ENCODE measurements at regions not wholly inside any gene's neighbourhood (a gene's known extent, or its start where the extent isn't known, plus 50 kb on each side); places are given as distances from the start of the nearest gene placed in this dataset.

DNA sequence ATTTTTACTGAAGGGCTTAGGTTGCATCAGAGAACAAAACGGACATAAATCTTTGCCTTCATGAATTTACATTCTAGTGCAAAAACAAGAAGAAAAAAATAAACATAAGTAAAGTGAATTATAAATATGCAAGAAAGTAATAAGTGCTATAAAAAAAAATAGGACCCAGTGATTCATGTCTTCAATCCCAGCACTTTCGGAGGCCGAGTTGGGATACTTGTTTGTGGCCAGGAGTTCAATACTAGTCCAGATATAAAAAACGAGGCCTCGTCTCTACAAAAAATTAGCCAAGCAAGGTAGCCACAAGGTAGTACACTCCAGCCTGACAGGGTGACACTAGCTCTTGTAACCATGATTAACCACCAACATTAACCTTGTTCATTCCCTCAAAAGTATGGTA, 193.5 kb downstream of the SIM1 start:
- no peaks in the 10 kb centered on the region for H3K4me1 ChIP-seq (ENCODE audit: control insufficient read depth in 2 of 2, insufficient read depth in 2 of 2, low read length in 2 of 2)
- H3K36me3 ChIP-seq (ENCODE audit: control insufficient read depth in 2 of 2, insufficient read depth in 2 of 2, low read length in 2 of 2) = no peaks in the 10 kb centered on the region
- no peak overlapping the region for H3K9ac ChIP-seq (ENCODE audit: low read depth in 1 of 2, low read length in 2 of 2)
- no peak overlapping the region for H3K4me3 ChIP-seq (ENCODE audit: low read length in 2 of 2)
- no peaks in the 10 kb centered on the region for H3K9me3 ChIP-seq (ENCODE audit: control insufficient read depth in 2 of 2, low read length in 2 of 2)
- H3K27ac ChIP-seq (ENCODE audit: low read depth in 2 of 2, low read length in 2 of 2) = no peak overlapping the region
- no peaks in the 10 kb centered on the region for H3K27me3 ChIP-seq (ENCODE audit: control insufficient read depth in 2 of 2, insufficient read depth in 2 of 2, low read length in 2 of 2)

DNA sequence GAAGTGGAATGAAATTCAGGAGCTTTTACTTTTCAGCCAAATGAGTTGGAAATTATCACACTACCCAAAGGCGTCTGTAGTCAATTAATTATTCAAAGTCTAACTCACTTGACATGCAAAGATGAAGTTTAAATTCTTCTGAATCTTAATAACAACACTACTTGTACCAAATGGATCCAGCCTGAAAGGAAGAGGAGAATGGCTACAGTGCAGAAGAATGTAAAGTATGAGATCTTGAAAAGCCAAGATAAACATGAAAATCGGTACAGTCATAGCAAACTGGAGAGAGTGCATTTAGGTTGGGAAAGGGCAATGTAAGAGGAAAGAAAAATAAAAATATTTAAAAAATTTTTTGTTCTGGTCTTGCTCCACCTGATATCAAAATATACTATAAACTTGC, 195.5 kb downstream of the SIM1 start:
- H3K9me3 ChIP-seq (ENCODE audit: control insufficient read depth in 2 of 2, low read length in 2 of 2) = no peaks in the 10 kb centered on the region
- no peak overlapping the region for H3K9ac ChIP-seq (ENCODE audit: low read depth in 1 of 2, low read length in 2 of 2)
- no peaks in the 10 kb centered on the region for H3K4me1 ChIP-seq (ENCODE audit: control insufficient read depth in 2 of 2, insufficient read depth in 2 of 2, low read length in 2 of 2)
- no peak overlapping the region for H3K4me3 ChIP-seq (ENCODE audit: low read length in 2 of 2)
- H3K27me3 ChIP-seq (ENCODE audit: control insufficient read depth in 2 of 2, insufficient read depth in 2 of 2, low read length in 2 of 2) = peaks cover 0 to 4% of the 10 kb centered on the region in 2 donors
- H3K27ac ChIP-seq (ENCODE audit: low read depth in 2 of 2, low read length in 2 of 2) = no peak overlapping the region
- H3K36me3 ChIP-seq (ENCODE audit: control insufficient read depth in 2 of 2, insufficient read depth in 2 of 2, low read length in 2 of 2) = no peaks in the 10 kb centered on the region

DNA sequence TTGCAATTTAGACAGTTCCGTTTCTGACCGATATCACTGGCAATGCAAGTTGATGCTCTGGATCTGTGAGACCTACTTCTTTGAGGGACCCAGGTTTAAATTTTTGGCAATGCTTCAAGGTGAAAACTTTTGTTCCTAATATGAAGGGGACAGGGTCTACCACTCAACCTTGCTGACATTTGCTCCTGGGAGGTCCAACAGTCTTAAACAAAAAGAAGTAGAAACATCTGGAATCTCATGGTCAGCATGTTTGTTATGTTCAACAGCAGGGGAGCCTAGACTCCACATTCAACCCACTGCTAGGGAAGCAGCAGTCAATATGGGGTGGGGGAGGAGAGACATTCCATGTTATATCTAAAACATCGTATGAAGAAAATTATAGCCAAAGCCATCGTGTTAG, 196.4 kb downstream of the SIM1 start:
- Histone ChIP-seq H3K36me3 (ENCODE audit: control insufficient read depth in 2 of 2, insufficient read depth in 2 of 2, low read length in 2 of 2) (no peaks in the 10 kb centered on the region), H3K4me1 (ENCODE audit: control insufficient read depth in 2 of 2, insufficient read depth in 2 of 2, low read length in 2 of 2) (no peaks in the 10 kb centered on the region), H3K27me3 (ENCODE audit: control insufficient read depth in 2 of 2, insufficient read depth in 2 of 2, low read length in 2 of 2) (peaks cover 0 to 4% of the 10 kb centered on the region in 2 donors), H3K27ac (ENCODE audit: low read depth in 2 of 2, low read length in 2 of 2) (no peak overlapping the region), H3K9me3 (ENCODE audit: control insufficient read depth in 2 of 2, low read length in 2 of 2) (no peaks in the 10 kb centered on the region), H3K9ac (ENCODE audit: low read depth in 1 of 2, low read length in 2 of 2) (no peak overlapping the region), H3K4me3 (ENCODE audit: low read length in 2 of 2) (no peak overlapping the region)

DNA sequence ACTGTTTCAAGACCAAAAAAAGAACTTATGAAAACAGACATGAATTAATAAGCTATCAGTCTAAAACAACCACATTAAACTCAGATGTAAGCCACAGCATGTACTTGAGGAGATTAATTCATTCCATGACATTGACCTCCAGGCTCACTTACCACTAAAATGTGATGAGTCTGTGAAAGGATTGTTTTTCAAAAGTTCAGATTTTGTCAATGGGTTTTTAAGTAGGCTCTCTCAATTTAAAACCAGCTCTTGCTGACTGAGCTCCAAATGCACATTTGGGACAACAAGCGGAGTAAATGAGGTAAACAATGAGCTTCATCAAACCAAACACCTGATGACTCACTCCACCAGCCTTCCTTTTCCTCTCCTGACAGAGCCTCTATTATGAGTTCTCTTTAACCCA, 197.0 kb downstream of the SIM1 start:
- no peak overlapping the region for H3K27ac ChIP-seq (ENCODE audit: low read depth in 2 of 2, low read length in 2 of 2)
- H3K27me3 ChIP-seq (ENCODE audit: control insufficient read depth in 2 of 2, insufficient read depth in 2 of 2, low read length in 2 of 2) = peaks cover 0 to 4% of the 10 kb centered on the region in 2 donors
- H3K4me3 ChIP-seq (ENCODE audit: low read length in 2 of 2) = no peak overlapping the region
- H3K4me1 ChIP-seq (ENCODE audit: control insufficient read depth in 2 of 2, insufficient read depth in 2 of 2, low read length in 2 of 2) = no peaks in the 10 kb centered on the region
- H3K36me3 ChIP-seq (ENCODE audit: control insufficient read depth in 2 of 2, insufficient read depth in 2 of 2, low read length in 2 of 2) = no peaks in the 10 kb centered on the region
- H3K9me3 ChIP-seq (ENCODE audit: control insufficient read depth in 2 of 2, low read length in 2 of 2) = no peaks in the 10 kb centered on the region
- no peak overlapping the region for H3K9ac ChIP-seq (ENCODE audit: low read depth in 1 of 2, low read length in 2 of 2)

DNA sequence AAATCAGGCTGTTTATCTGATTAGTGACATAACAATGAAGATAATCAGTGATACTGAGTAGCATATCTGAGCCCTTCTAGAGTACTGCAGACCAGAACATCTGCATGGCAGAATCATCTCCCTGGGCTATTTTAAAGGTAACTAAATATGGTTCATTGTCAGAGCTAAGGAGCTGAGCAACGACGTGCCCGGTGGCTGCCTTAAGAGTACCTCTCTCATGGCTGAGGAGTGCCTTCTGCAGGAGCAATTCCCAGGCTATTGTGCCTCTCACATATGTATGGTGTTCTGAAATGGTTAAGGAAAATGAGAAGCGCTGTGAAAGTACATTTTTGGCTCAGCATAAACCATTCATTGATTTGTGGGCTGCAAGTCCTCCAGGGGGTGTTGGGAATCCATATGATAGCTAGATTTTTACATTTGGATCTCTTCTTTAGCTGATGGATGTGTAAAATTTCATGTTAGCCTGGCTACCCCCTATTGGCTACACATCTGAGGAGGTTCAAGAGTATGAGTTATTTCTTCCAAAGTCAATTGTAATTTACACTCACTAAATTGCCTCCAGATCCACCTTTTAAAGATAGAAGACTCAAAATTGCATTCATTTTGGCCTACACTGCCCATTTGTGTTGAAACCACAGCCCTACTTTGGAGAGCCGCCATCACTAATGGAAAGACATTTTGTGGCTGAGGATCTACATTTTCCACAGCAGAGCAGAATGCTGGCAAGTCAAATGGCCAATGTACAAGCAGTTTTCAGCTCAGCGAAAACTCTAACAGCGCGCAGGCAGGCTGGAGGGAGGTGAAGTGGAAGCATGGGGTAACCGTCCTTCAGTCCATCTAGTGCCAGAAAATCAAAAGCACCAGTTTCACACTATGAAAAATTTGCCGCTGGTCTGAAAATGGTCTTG, 198.0 kb downstream of the SIM1 start:
- no peak overlapping the region for H3K4me3 ChIP-seq (ENCODE audit: low read length in 2 of 2)
- peaks cover 0 to 4% of the 10 kb centered on the region in 2 donors for H3K27me3 ChIP-seq (ENCODE audit: control insufficient read depth in 2 of 2, insufficient read depth in 2 of 2, low read length in 2 of 2)
- H3K9me3 ChIP-seq (ENCODE audit: control insufficient read depth in 2 of 2, low read length in 2 of 2) = no peaks in the 10 kb centered on the region
- H3K36me3 ChIP-seq (ENCODE audit: control insufficient read depth in 2 of 2, insufficient read depth in 2 of 2, low read length in 2 of 2) = no peaks in the 10 kb centered on the region
- no peak overlapping the region for H3K9ac ChIP-seq (ENCODE audit: low read depth in 1 of 2, low read length in 2 of 2)
- no peaks in the 10 kb centered on the region for H3K4me1 ChIP-seq (ENCODE audit: control insufficient read depth in 2 of 2, insufficient read depth in 2 of 2, low read length in 2 of 2)
- no peak overlapping the region for H3K27ac ChIP-seq (ENCODE audit: low read depth in 2 of 2, low read length in 2 of 2)

DNA sequence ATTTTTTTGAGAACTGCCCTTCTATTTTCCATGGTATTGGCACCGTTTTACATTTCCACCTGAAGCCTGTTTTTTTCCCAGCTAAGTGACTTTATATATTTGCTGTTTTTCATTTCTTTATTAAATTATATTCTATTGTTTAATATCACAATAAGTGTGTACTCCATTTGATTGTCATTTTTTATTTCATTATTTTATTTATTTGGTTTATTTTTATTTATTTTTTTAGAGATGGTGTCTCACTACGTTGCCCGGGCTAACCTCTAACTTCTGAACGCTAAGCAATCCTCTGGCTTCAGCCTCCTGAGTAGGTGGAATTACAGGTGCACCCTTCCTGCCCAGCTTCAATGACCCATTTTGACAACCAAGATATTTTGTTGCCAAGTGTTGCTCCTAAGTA, 202.6 kb downstream of the SIM1 start:
- H3K4me3 ChIP-seq (ENCODE audit: low read length in 2 of 2) = no peak overlapping the region
- H3K36me3 ChIP-seq (ENCODE audit: control insufficient read depth in 2 of 2, insufficient read depth in 2 of 2, low read length in 2 of 2) = no peaks in the 10 kb centered on the region
- H3K27ac ChIP-seq (ENCODE audit: low read depth in 2 of 2, low read length in 2 of 2) = no peak overlapping the region
- no peaks in the 10 kb centered on the region for H3K4me1 ChIP-seq (ENCODE audit: control insufficient read depth in 2 of 2, insufficient read depth in 2 of 2, low read length in 2 of 2)
- no peaks in the 10 kb centered on the region for H3K9me3 ChIP-seq (ENCODE audit: control insufficient read depth in 2 of 2, low read length in 2 of 2)
- no peak overlapping the region for H3K9ac ChIP-seq (ENCODE audit: low read depth in 1 of 2, low read length in 2 of 2)
- peaks cover 0 to 4% of the 10 kb centered on the region in 2 donors for H3K27me3 ChIP-seq (ENCODE audit: control insufficient read depth in 2 of 2, insufficient read depth in 2 of 2, low read length in 2 of 2)

DNA sequence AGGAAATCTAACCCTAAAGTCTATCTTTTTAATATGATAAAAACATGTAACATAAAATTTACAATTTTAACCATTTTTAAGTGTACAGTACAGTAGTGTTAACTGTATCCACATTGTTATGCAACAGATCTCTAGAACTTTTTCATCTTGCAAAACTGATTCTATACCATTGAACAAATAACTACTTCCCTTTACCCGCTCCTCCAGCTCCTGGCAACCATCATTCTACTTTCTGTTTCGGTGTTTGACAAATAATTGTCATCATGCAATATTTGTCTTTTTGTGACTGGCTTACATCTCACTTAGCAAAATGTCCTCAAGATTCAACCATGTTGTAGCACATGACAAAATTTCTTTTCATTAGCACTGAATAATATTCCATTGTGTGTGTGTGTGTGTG, 203.2 kb downstream of the SIM1 start:
- H3K4me3 ChIP-seq (ENCODE audit: low read length in 2 of 2) = no peak overlapping the region
- H3K9me3 ChIP-seq (ENCODE audit: control insufficient read depth in 2 of 2, low read length in 2 of 2) = no peaks in the 10 kb centered on the region
- no peak overlapping the region for H3K27ac ChIP-seq (ENCODE audit: low read depth in 2 of 2, low read length in 2 of 2)
- peaks cover 0 to 4% of the 10 kb centered on the region in 2 donors for H3K27me3 ChIP-seq (ENCODE audit: control insufficient read depth in 2 of 2, insufficient read depth in 2 of 2, low read length in 2 of 2)
- H3K36me3 ChIP-seq (ENCODE audit: control insufficient read depth in 2 of 2, insufficient read depth in 2 of 2, low read length in 2 of 2) = no peaks in the 10 kb centered on the region
- no peak overlapping the region for H3K9ac ChIP-seq (ENCODE audit: low read depth in 1 of 2, low read length in 2 of 2)
- no peaks in the 10 kb centered on the region for H3K4me1 ChIP-seq (ENCODE audit: control insufficient read depth in 2 of 2, insufficient read depth in 2 of 2, low read length in 2 of 2)

DNA sequence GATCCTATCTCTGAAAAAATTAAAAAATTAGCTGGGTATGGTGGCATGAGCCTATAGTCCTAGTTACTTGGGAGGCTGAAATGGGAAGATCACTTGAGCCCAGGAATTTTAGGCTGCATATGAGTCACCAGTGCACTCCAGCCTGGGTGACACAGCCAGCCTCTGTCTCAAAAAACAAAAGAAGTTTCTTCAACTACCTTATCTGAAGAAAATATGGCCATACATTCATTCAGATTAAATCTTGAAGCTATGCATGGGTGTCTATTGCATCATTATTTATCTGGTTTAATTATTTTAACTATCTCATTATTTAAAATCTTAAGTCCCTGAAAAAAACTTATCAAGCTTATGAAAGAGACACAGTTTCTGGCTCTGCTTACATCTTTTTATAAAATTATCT, 204.1 kb downstream of the SIM1 start:
- H3K4me3 ChIP-seq (ENCODE audit: low read length in 2 of 2) = no peak overlapping the region
- no peaks in the 10 kb centered on the region for H3K36me3 ChIP-seq (ENCODE audit: control insufficient read depth in 2 of 2, insufficient read depth in 2 of 2, low read length in 2 of 2)
- H3K4me1 ChIP-seq (ENCODE audit: control insufficient read depth in 2 of 2, insufficient read depth in 2 of 2, low read length in 2 of 2) = no peaks in the 10 kb centered on the region
- H3K27ac ChIP-seq (ENCODE audit: low read depth in 2 of 2, low read length in 2 of 2) = no peak overlapping the region
- no peak overlapping the region for H3K9ac ChIP-seq (ENCODE audit: low read depth in 1 of 2, low read length in 2 of 2)
- H3K9me3 ChIP-seq (ENCODE audit: control insufficient read depth in 2 of 2, low read length in 2 of 2) = no peaks in the 10 kb centered on the region
- peaks cover 0 to 4% of the 10 kb centered on the region in 2 donors for H3K27me3 ChIP-seq (ENCODE audit: control insufficient read depth in 2 of 2, insufficient read depth in 2 of 2, low read length in 2 of 2)

DNA sequence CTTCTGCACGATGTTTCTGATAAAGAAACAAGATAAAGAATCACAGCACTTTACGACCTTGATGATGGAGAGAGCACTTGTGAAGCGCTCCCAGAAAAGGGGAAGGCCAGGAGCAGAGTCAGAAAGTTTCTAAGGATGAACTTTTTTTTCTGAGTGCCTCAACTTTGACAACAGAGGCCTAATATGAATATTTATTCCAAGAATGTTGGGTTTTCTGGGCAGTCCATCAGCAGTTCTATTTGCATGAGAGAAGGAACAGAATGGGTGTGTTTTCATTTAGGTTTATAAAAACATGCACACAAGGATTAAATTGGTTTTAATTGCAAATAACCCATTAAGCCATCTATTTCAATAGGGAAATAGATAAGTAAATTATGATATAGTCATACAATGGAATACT, 204.9 kb downstream of the SIM1 start:
- Histone ChIP-seq H3K4me1 (ENCODE audit: control insufficient read depth in 2 of 2, insufficient read depth in 2 of 2, low read length in 2 of 2) (no peaks in the 10 kb centered on the region), H3K27ac (ENCODE audit: low read depth in 2 of 2, low read length in 2 of 2) (no peak overlapping the region), H3K4me3 (ENCODE audit: low read length in 2 of 2) (no peak overlapping the region), H3K27me3 (ENCODE audit: control insufficient read depth in 2 of 2, insufficient read depth in 2 of 2, low read length in 2 of 2) (no peaks in the 10 kb centered on the region), H3K9me3 (ENCODE audit: control insufficient read depth in 2 of 2, low read length in 2 of 2) (no peaks in the 10 kb centered on the region), H3K36me3 (ENCODE audit: control insufficient read depth in 2 of 2, insufficient read depth in 2 of 2, low read length in 2 of 2) (no peaks in the 10 kb centered on the region), H3K9ac (ENCODE audit: low read depth in 1 of 2, low read length in 2 of 2) (no peak overlapping the region)

DNA sequence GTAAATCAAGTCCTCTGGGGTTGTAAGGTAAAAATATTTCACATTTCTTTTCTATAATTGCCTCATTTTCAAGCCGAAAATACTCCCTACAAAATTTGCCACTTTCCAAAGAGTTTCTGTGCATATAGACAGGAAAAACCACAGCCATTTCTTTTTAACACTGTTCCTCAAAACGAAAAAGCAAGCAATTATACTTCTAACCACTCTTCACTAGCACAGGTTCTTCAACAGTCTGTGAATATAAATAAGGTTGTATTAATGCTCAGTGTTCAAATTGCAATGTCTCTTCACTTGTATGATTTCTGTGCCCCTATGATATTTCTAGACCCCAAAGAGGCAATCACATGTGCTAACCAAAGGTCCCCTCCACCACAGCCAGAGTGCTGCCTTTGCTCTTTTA, 206.0 kb downstream of the SIM1 start:
- H3K27me3 ChIP-seq (ENCODE audit: control insufficient read depth in 2 of 2, insufficient read depth in 2 of 2, low read length in 2 of 2) = no peaks in the 10 kb centered on the region
- H3K9me3 ChIP-seq (ENCODE audit: control insufficient read depth in 2 of 2, low read length in 2 of 2) = no peaks in the 10 kb centered on the region
- no peak overlapping the region for H3K9ac ChIP-seq (ENCODE audit: low read depth in 1 of 2, low read length in 2 of 2)
- H3K36me3 ChIP-seq (ENCODE audit: control insufficient read depth in 2 of 2, insufficient read depth in 2 of 2, low read length in 2 of 2) = no peaks in the 10 kb centered on the region
- H3K4me1 ChIP-seq (ENCODE audit: control insufficient read depth in 2 of 2, insufficient read depth in 2 of 2, low read length in 2 of 2) = no peaks in the 10 kb centered on the region
- no peak overlapping the region for H3K4me3 ChIP-seq (ENCODE audit: low read length in 2 of 2)
- H3K27ac ChIP-seq (ENCODE audit: low read depth in 2 of 2, low read length in 2 of 2) = no peak overlapping the region

All from mucosa of rectum (tissue), 2 donors.